HFF-Myc (cell line): ENCODE measurements at regions not wholly inside any gene's neighbourhood (a gene's known extent, or its start where the extent isn't known, plus 50 kb on each side); places are given as distances from the start of the nearest gene placed in this dataset.

Source experiments
- DNase-seq: peaks from one replicate; pipeline ENCODE4 v3.0.0-alpha.2; 2011; ENCODE audit warnings: low read depth; ENCODE audit errors: extremely low read depth
- H3K4me3 ChIP-seq: replicated peaks from 2 replicates; pipeline ENCODE4 v1.5.1; 2011; ENCODE audit warnings: low read depth, mild to moderate bottlenecking, control low read depth, low read length
- CTCF ChIP-seq: IDR thresholded peaks from 2 replicates; pipeline ENCODE4 v1.5.1; 2012; ENCODE audit warnings: mild to moderate bottlenecking, low read depth, low read length, control low read depth; ENCODE audit errors: missing control alignments

DNA sequence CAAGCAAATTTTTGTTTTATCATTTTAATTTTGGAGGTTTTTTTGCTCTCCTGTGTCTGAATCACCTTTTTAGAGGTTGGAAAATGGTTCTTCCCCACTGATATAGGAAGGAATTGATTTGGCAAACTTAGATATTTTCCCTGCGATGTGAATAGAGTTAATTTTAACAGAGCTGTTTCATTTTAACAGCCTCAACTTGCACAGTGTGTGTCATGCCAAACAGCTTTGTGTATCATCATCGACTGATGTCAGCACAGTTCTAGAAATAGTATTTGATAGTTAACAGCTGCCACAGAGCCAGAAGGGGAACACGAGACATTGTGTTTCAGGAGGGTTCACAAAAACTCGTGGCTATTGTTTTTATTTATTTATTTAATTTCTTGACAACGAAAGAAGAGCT lies 243.1 kb upstream of the FOXN3 start:
- no peak for DNase-seq
- no peak overlapping the region for H3K4me3 ChIP-seq
- no peak for TF ChIP-seq CTCF

DNA sequence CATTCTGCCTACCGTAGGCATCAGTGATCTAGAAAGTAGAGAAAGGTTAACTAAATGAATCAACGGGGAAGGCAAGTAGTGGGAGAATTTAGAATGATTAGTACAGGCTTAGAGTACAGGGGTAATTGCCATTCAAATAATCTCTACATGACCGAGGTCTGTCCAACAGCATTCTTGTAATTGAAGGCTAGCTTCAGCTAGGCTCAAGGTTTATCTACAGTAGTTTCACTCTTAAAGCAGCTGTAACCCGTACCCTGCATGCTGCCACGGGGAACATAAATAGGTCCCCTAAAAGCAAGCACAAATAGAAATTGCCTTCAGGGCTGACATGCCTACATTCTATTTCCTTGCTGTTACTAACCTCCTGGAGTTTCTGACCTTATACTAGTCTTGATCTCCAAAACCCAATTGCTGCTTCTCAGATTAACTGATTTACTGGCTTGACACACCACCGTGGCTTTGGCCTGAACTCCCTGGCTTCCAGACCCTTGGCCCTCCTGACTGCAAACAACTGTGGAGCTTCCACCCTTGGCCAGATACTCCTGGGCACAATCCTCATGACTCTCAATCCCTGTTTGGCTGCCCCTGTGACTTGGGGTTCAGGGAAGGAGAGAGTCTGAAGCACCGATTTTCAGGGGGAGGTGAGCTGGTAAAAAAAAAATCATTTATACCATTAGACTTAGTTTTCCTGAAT lies 242.1 kb upstream of the FOXN3 start:
- no peak overlapping the region for H3K4me3 ChIP-seq
- DNase-seq: no peak
- TF ChIP-seq CTCF: no peak

- no peak overlapping the region for H3K4me3 ChIP-seq
- no peak for DNase-seq
- no peak for TF ChIP-seq CTCF
Observed at GRCh38 chr14:89657014-89657413, 240.0 kb upstream of the FOXN3 start.

DNA sequence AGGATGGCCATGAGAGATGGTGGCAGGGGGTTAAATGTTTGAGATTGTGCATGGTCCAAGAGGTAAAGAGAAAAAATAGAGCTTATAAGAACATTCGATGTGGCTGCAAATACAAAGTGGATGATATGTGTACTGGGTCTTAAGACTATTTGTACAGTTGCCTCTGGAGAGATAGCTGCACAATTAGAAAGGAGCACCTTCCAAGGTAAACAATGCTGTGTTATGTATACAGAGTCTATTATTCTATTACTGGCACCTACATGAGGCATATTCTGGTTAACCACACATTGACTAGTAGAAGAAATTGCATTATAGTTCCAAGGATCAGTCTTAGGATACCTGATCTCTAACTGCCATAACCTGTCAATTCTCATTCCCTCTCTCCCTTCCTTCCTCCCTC lies 238.0 kb upstream of the FOXN3 start:
- no peak for TF ChIP-seq CTCF
- no peak overlapping the region for H3K4me3 ChIP-seq
- no peak for DNase-seq

DNA sequence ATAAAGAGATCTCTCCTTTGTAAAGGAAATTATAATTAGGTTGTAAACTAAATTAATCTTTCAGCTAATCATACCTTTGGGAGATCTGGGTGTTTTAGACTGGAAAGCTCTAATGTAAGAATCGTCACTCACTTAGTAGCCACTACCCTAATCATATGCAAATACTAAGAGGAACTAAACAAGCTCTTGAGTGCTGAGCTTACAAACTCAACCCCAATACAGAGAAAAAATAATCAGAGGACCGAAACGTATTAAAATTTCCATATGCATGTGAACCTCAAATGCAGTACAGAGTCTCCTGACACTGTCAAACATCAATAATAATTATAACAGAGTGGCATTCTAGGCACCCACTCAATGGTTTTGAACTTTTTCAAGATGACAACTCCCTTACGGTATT lies 235.3 kb upstream of the FOXN3 start:
- no peak for TF ChIP-seq CTCF
- no peak for DNase-seq
- no peak overlapping the region for H3K4me3 ChIP-seq

- no peak overlapping the region for H3K4me3 ChIP-seq
- DNase-seq: no peak
- TF ChIP-seq CTCF: no peak
Observed at GRCh38 chr14:89651805-89652204, 234.8 kb upstream of the FOXN3 start.
